NT2/D1 (cell line): ENCODE measurements at regions not wholly inside any gene's neighbourhood (a gene's known extent, or its start where the extent isn't known, plus 50 kb on each side); places are given as distances from the start of the nearest gene placed in this dataset.

Experiments
- DNase-seq: peaks from one replicate; pipeline ENCODE4 v3.0.0-alpha.2; 2011; ENCODE audit warnings: low read depth, low spot score
- H3K27me3 ChIP-seq: 2 replicates; pipeline ENCODE4 v1.6.0; 2011; ENCODE audit warnings: mild to moderate bottlenecking; ENCODE audit not compliant: insufficient read length, insufficient read depth
- H3K36me3 ChIP-seq: 2 replicates; pipeline ENCODE4 v1.6.1; 2011; ENCODE audit warnings: mild to moderate bottlenecking, low read length, mixed read lengths; ENCODE audit not compliant: insufficient read depth, insufficient read length
- H3K4me1 ChIP-seq: 2 replicates; pipeline ENCODE4 v1.5.1; 2011; ENCODE audit not compliant: insufficient read depth, insufficient read length
- H3K4me3 ChIP-seq: 2 replicates; pipeline ENCODE4 v1.5.1; 2011; ENCODE audit warnings: low read depth; ENCODE audit not compliant: insufficient read length
- H3K9ac ChIP-seq: 2 replicates; pipeline ENCODE4 v1.6.0; 2011; ENCODE audit warnings: low read depth; ENCODE audit not compliant: insufficient read length
- H3K9me3 ChIP-seq: 2 replicates; pipeline ENCODE4 v1.5.1; 2011; ENCODE audit warnings: mild to moderate bottlenecking, low read length; ENCODE audit not compliant: insufficient read depth
- SUZ12 ChIP-seq: IDR thresholded peaks from 2 replicates; pipeline ENCODE4 v1.6.1; 2011; ENCODE audit not compliant: insufficient read length, insufficient read depth; ENCODE audit errors: extremely low read depth
- YY1 ChIP-seq: IDR thresholded peaks from 2 replicates; pipeline ENCODE4 v1.6.1; 2011; ENCODE audit not compliant: insufficient read length, insufficient read depth
- ZNF274 ChIP-seq: IDR thresholded peaks from 2 replicates; pipeline ENCODE4 v1.6.1; 2011; ENCODE audit warnings: mild to moderate bottlenecking, low read depth, low read length

- H3K9ac ChIP-seq: no peak overlapping the region
- H3K9me3 ChIP-seq: no peaks in the 10 kb centered on the region
- no peaks in the 10 kb centered on the region for H3K27me3 ChIP-seq
- TF ChIP-seq SUZ12 (no peak), YY1 (no peak), ZNF274 (no peak)
- H3K36me3 ChIP-seq: no peaks in the 10 kb centered on the region
- no peak for DNase-seq
- no peaks in the 10 kb centered on the region for H3K4me1 ChIP-seq
- no peak overlapping the region for H3K4me3 ChIP-seq
Observed at GRCh38 chr14:56394826-56395530, 184.6 kb upstream of the TMEM260 start.

DNA sequence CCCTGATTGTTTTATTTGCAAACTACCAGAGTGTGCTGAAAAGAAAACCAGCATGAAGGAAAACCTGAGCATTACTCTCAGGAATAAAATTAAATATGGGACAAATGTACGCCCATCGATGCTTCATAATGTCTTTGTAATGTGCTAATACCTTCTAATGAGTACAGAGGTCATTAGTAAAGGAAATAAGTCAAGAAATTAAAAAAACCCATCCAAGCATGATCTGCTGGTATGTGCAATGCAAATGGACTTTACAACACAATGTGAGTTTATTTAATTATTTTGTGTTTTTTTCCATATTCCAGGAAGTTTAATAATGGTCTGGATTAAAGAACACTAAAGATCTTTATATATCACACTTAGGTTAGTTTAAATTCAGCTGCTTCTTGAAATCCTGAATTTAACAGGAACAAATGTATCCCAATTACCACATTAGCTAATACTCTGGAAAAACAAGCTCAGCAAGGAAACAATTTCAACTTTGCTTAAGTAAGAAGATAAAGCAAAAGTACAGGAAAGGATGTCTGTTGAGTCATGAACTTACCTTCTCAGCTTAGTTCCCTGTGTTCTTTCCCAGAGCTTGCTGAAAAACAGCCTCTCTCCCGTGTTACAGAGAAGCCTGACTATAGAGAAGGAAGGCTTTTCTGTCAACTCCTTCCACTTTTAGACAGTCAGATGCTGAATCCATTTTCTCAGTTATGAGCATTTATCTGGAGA lies 179.3 kb upstream of the TMEM260 start:
- H3K9me3 ChIP-seq: no peaks in the 10 kb centered on the region
- H3K4me1 ChIP-seq: no peaks in the 10 kb centered on the region
- DNase-seq: no peak
- H3K27me3 ChIP-seq: no peaks in the 10 kb centered on the region
- TF ChIP-seq ZNF274: no peak
- no peak for TF ChIP-seq SUZ12
- no peak for TF ChIP-seq YY1
- no peaks in the 10 kb centered on the region for H3K36me3 ChIP-seq
- no peak overlapping the region for H3K9ac ChIP-seq
- no peak overlapping the region for H3K4me3 ChIP-seq

DNA sequence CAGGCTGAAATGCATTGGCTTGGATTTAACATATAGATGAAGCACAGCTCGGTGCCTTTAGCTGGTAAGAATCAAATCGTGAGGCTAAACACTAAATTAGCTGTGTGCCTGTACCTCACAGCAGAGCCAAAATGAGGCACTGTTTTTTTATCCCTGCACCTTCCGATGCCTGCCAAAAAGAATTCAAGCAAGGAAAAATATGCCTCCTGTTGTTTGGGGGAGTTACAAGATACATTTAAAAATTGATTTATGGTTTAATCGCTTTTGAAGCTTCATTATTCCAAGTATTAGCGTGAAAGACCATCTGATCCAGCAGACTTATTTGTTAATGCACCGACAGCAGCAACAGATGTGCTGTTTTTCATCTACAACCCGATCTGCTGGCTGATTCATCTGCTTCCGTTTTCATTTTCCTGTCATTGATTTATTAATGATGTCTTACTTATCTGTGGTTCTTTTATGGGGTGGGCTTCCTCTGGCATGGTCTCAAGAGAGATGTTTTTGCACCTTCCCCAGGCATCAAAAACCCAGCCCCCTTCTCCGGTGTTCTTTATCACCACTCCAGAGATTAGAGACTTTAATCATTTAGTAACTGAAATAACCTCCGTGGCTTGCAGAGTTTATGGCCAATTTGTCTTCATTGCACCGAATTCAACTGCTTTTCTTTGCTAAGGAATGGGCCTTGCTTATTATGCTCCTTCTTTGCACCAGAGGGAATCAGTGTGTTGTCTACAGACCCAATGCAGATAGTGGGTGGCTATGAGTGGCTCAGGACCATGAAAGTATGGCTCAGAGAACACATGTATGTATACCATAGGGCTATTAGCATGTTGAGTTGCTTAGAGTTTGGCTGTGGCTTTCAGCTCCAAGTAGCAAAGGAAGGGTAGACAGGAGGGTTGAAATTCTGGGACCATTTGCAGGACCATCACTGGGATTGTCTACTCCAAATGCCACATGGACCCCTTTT lies 166.8 kb upstream of the TMEM260 start:
- Histone ChIP-seq H3K27me3 (no peaks in the 10 kb centered on the region), H3K4me3 (no peak overlapping the region), H3K9ac (no peak overlapping the region), H3K36me3 (no peaks in the 10 kb centered on the region), H3K4me1 (no peaks in the 10 kb centered on the region), H3K9me3 (peaks cover 22% of the 10 kb centered on the region)
- no peak for TF ChIP-seq YY1
- TF ChIP-seq ZNF274: no peak
- no peak for TF ChIP-seq SUZ12
- DNase-seq: no peak

GRCh38 chr14:56413721-56414120 lies 165.9 kb upstream of the TMEM260 start:
- Histone ChIP-seq H3K36me3 (no peaks in the 10 kb centered on the region), H3K9ac (no peak overlapping the region), H3K4me1 (no peaks in the 10 kb centered on the region), H3K4me3 (no peak overlapping the region), H3K9me3 (peaks cover 19% of the 10 kb centered on the region), H3K27me3 (no peaks in the 10 kb centered on the region)
- no peak for DNase-seq
- no peak for TF ChIP-seq YY1
- no peak for TF ChIP-seq SUZ12
- no peak for TF ChIP-seq ZNF274

- Histone ChIP-seq H3K4me1 (no peaks in the 10 kb centered on the region), H3K27me3 (no peaks in the 10 kb centered on the region), H3K9me3 (peaks cover 14% of the 10 kb centered on the region), H3K9ac (no peak overlapping the region), H3K36me3 (no peaks in the 10 kb centered on the region), H3K4me3 (no peak overlapping the region)
- DNase-seq: peak; percentile 25
- no peak for TF ChIP-seq ZNF274
- no peak for TF ChIP-seq SUZ12
- TF ChIP-seq YY1: no peak
Observed at GRCh38 chr14:56414236-56414635, 165.4 kb upstream of the TMEM260 start.

DNA sequence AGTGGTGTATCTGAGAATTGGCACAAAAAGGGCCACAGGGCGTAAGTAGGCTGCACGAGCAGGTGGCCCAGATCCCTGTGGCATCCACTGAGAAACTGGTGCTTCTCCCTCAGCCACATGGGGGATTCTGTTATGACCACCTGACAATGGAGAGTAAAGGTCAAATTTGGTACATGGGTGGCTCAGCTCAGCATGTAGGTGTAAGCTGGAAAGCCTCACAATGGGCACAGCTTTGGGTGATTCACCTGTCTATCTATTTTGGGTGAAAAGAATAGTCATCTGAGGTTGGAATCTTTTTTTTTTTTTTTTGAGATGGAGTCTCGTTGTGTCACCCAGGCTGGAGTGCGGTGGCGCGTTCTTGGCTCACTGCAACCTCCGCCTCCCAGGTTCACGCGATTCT lies 163.4 kb upstream of the TMEM260 start:
- no peak for DNase-seq
- no peaks in the 10 kb centered on the region for H3K36me3 ChIP-seq
- no peaks in the 10 kb centered on the region for H3K27me3 ChIP-seq
- no peaks in the 10 kb centered on the region for H3K4me1 ChIP-seq
- H3K9me3 ChIP-seq: no peaks in the 10 kb centered on the region
- TF ChIP-seq YY1: no peak
- TF ChIP-seq ZNF274: no peak
- TF ChIP-seq SUZ12: no peak
- no peak overlapping the region for H3K9ac ChIP-seq
- no peak overlapping the region for H3K4me3 ChIP-seq
